Rectal smooth muscle tissue (tissue), 1 donor: ENCODE measurements at regions not wholly inside any gene's neighbourhood (a gene's known extent, or its start where the extent isn't known, plus 50 kb on each side); places are given as distances from the start of the nearest gene placed in this dataset.

ENCODE experiments used
- H3K27ac ChIP-seq: one replicate; pipeline ENCODE4 v1.7.0; 2013; ENCODE audit warnings: low read depth, low read length, inconsistent platforms
- H3K27me3 ChIP-seq: one replicate; pipeline ENCODE4 v1.7.0; 2013; ENCODE audit warnings: low read length; ENCODE audit not compliant: control insufficient read depth, insufficient read depth
- H3K36me3 ChIP-seq: one replicate; pipeline ENCODE4 v1.7.0; 2013; ENCODE audit warnings: low read length; ENCODE audit not compliant: control insufficient read depth, insufficient read depth
- H3K4me1 ChIP-seq: one replicate; pipeline ENCODE4 v1.7.0; 2013; ENCODE audit warnings: low read length; ENCODE audit not compliant: control insufficient read depth, insufficient read depth
- H3K4me3 ChIP-seq: one replicate; pipeline ENCODE4 v1.7.0; 2013; ENCODE audit warnings: low read length
- H3K9ac ChIP-seq: one replicate; pipeline ENCODE4 v1.7.0; 2013; ENCODE audit warnings: low read length

DNA sequence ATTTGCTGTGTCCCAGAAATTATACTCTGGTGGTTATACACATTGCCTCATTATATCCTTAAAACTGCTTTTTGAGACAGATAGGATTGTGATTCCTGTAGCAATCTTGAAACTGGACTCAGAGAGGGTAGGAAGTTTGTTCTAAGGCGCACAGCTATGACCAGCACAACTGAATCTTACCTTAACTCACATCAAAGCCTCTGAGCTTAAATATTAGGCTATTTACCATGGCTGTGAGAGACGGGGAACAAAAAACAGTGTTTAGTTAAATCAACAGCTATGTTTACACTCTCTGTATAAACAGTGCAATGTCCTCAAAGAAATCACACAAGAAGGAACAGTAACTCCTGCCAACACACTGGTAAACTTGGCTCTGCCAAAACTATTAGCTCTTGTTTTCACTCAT is 50.9 kb upstream of the TUT7 start:
- Histone ChIP-seq H3K4me1 (peaks cover 10% of the 10 kb centered on the region), H3K27me3 (no peaks in the 10 kb centered on the region), H3K4me3 (no peak overlapping the region), H3K9ac (no peak overlapping the region), H3K36me3 (no peaks in the 10 kb centered on the region), H3K27ac (no peak overlapping the region)
